ENCODE measurements at regions not wholly inside any gene's neighbourhood (a gene's known extent, or its start where the extent isn't known, plus 50 kb on each side); places are given as distances from the start of the nearest gene placed in this dataset.
A peak's percentile ranks its signal among the peaks of the same experiment; 100 is the strongest.

DNA sequence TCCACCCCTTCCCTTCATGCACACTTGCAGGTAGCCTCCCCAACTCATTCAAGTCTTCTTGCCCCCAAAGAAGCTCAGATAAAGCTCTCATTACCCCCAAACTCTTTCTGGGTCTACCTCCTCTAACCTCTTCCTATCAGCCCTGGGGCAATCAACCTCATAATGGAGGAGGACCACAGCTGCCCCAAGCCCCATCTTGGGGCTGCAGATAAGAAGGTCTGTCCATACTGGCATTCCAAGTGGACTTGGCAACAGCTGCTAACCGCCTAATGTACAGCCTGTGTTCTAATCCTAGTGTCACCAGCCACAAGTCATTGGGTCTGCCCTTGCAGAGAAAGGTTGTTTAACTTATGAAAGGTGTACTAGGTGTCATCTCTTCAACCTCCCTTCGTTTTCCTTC lies 107.4 kb upstream of the ADGRF1 start:
- DNase-seq = no peak

GRCh38 chr6:47149066-47149465 lies 106.9 kb upstream of the ADGRF1 start:
- no peak for DNase-seq

DNA sequence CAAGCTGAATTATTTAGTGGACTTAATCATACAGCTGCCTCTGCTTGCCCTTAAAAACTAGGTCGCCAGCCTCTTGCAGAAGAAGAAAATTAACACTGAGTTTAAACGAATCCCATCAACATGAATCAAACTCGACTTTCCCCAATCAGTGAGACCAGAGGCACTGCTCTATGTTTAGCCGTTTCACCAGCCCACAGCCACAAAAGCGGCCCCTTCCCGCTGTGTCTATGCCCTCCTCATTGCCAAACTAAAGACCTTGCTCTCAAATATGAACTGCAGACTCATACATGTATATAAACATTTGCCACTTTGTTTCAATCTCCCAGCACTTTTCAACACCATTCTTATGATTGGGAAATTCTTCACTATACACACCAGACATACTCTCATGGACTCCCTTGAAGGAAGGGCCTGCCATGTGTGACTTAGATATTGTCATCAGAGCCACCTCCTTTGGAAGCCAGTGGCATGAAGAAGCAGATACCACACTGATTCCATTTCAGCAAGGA lies 105.8 kb upstream of the ADGRF1 start:
- DNase-seq = no peak

GRCh38 chr6:47147175-47147727 lies 105.1 kb upstream of the ADGRF1 start:
- DNase-seq = no peak

DNA sequence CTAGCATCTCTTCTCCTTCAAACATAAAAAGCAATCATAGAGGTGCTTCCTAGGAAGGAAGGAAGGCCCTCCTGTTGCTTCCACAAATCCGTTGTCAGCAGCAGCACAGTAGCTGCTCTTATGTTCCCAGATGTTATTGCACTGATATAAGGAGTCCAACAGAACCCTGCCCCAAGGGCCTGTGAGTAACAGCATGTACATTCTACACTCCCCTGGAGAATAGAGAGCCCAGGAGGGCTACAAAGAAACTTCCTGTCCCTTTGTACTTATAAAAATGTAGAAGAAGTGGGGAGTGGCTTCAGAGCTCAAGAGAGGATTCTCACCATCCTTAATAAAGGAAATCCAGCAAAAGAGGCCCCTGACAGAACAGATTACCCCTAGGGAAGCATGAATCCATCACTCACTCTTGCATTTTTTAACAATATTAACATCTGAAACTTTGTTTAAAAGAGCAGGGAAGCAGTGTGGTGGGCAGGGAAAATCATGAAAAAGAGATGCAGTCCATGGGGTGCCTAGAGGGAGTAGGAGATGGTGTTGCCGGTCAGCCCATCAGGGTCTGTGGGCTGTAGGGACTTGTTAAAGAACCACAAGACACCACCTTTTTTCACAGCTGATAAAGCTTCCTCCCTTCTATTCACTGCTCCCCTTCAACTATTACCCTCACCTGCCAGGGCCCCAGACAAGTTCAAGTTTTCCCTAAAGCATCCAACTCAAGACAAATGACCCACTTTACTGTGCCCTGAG lies 104.5 kb upstream of the ADGRF1 start:
- no peak for DNase-seq

DNA sequence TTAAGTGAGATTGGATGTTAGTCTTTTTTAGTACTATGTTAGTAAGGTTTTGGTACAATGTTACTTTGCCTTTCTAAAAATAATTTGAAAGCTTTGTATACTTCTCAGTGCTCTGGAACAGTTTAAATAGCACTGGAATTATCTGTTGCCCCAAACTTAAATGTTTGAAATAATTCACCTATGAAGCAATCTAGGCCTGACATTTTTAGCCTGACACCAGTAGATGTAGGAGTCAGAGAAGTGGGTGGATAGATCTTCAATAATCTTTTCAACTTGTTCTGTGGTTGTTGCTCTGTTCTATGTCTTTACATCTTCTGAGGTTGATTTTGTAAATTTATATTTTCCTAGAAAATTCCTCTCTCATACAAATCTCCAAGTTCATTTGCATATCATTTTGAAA lies 103.1 kb upstream of the ADGRF1 start:
- no peak for DNase-seq

DNA sequence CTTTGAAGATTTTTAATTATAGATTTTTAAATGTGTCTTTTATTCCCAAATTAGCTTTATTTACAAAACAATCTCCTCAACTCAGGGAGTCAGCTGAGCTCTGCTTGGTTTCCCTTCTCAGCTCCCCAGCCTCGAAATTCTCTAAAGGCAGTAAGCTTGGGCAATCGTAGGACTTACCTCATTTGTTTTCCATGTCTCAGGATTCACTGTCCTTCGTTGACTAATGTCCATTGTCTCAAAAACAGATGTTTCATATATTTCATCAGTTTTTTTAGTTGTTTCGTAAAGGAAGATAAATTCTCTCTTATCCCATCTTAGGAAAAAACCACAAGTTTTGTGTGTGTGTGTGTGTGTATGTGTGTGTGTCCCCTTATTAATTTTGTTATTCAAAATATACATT lies 102.2 kb upstream of the ADGRF1 start:
- no peak for DNase-seq

GRCh38 chr6:47141963-47142362 lies 99.8 kb upstream of the ADGRF1 start:
- DNase-seq = no peak

DNA sequence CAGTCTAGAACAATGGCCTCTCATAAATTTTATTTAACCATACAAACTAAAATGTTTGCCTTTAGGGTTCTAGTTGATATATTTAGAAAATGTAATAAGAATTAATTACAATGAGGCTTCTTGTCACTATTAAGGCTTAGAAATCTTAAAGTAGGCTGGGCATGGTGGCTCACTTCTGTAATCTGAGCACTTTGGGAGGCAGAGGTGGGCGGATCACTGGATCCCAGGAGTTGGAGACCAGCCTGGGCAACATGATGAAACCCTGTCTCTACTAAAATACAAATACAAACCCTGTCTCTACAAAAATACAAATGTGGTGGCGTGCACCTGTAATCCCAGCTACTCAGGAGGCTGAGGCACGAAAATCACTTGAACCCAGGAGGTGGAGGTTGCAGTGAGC lies 99.0 kb upstream of the ADGRF1 start:
- DNase-seq = no peak

DNA sequence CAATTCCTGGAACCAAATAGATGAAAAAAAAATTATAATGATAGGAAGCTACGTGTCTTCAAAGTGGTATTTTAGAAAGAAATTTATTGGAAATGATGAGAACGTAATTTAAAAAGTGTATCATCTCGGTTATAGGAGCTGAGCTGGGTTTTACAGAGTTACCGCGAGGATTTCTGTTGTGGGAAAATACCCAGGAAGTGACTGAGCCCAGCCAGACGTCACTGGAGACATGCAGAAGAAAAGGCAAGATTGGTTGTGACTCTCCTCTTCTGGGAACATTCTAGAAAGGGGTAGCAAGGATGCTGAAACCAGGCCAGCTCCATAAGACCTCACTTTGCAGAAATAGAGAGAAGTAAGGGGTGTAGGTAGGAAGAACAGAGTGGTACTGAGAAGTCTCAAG lies 95.9 kb upstream of the ADGRF1 start:
- DNase-seq = no peak

DNA sequence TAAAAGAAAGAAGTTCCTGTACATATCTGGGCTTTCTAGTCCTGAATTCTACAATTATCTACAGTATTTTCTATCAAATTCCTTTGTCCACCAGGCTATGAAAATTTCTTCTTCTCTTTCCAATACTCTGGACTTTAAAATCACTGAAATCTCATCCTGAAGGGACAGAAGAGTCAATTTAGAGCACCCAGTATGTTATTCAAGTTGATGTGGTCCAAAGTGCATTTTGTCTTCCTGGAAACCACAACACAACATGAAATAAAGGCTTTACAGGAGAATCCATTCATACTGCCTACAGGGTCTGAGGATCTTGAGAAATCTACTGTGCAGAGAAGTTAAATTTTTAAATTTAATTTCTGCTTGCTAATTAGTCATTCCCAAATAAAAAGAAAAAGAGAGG lies 94.9 kb upstream of the ADGRF1 start:
- no peak for DNase-seq

- no peak for DNase-seq
Measured at GRCh38 chr6:47135772-47136171, 93.6 kb upstream of the ADGRF1 start.

DNA sequence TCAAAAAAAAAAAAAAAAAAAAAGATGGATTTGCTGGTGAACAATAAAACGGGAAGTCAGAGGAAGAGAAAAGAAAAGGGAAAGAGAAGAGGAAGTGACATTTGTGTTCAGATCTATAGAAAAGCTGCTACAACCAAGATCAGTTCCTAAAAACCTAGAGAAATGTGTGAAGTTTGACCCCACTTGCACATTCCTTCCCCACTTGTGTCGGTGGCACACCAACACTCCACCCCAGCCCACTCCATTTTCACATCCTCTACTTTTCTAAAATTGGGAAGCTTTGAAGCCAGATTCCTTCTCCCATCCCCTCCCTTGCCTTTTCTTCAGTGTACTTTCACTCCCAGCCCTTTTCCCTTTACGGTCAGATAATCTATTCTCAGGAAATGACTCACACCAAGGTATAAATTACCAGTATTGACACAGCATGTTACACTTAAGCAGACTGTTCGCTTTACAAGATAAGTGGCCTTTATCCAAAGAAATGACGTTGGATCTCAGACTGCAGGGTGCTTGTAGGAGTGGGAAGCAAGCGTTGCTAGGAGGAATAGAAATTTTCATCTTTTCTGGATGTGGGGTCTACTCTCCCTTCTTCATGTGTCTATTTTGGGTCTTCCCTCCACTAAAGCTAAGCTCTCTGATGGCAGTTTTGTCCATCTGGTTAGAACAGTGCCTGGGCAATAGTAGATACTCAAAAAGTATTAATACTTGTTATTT lies 92.5 kb upstream of the ADGRF1 start:
- no peak for DNase-seq

- no peak for DNase-seq
Measured at GRCh38 chr6:47133230-47134000, 91.3 kb upstream of the ADGRF1 start.

GRCh38 chr6:47132724-47133123 lies 90.6 kb upstream of the ADGRF1 start:
- no peak for DNase-seq

DNA sequence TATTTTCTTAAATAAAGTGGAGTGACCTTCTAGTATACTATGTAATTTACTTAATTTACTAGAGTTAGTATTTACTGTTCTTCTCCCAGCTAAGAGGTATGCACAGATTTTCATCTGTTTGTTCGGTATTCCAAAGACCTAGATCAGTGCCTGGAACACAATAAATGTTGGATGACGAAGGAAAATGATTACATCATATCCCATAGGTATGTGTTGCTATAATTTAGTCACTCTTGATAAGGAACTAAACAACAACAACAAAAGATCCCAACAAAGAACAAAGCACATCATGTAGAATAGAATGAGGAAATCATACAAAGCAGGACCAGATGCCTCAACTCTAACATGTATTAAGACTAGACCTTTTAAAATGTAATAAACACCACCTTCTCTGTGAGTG lies 89.6 kb upstream of the ADGRF1 start:
- no peak for DNase-seq

- DNase-seq = no peak
Measured at GRCh38 chr6:47130086-47130485, 88.0 kb upstream of the ADGRF1 start.

DNA sequence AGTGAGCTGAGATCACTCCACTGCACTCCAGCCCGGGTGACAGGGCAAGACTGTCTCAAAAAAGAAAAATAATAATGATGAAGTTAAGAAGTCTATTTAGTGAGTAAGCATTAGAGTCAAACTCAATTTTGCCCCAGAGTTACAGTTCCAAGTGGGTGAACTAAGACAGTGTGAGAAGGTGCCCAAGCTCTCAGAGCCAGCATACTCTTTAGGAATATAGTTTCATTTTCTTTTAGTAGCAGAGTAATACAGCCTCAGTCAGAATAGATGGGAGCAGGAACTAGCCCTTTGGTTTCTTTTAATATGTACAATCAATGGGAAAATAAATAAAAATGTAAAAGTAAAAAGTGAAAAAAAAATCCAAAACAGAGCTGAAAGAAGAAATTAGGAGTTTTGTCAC lies 87.0 kb upstream of the ADGRF1 start:
- DNase-seq = no peak

DNA sequence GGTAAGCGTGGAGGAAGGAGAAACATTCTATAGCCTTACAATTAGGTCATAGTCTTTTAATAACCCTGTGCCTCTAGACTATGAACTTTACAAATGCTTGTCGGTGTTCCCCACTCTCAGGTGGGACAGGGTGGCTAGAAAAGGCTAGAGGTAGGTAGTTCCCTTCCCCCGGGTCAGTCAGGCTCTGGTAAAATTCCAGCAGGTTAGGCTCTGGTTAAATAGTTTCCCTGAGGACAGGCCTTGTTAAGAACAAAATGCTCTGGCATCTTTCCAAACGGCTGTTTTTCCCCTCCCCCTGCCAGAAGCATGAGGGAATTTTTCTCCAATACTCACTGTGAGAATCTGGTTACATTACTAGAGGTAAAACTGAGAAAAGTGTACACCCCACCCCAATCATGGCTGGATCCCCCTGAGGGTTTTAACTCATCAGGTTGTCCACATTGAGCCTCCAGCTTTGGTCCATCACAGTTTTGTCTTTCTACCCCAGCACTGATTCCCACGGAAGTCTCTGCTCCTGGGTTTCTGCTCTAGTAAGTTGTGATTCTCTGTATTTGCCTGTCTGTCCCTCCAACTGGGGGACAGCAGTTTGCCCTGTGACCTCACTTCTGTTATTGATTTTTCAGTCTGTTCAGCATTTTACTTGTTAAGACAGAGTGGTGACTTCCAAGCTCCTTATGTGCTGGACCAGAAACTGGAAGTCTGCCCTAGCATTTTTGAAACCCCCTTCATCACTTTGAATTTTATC lies 84.7 kb upstream of the ADGRF1 start:
- DNase-seq = peak; percentile 6

DNA sequence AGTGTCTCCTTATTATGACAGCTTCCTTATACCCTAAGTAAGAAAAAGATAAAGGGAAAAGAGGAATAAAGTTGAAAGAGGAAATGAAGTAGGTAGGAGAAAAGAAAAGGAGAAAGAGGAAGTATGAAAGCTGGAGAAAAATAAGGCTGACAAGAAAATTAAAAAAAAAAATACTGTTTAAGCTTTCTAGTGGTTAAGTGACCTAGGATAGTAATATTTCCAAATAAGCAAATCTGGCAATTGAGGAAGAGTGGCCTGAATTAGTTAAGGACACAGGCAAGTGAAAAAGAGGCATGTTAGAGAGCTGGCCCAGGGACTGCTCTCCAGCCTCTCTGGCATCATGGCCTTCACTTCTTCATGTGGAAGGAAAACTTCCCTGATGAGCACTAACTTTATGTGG lies 76.5 kb upstream of the ADGRF1 start:
- no peak for DNase-seq

DNA sequence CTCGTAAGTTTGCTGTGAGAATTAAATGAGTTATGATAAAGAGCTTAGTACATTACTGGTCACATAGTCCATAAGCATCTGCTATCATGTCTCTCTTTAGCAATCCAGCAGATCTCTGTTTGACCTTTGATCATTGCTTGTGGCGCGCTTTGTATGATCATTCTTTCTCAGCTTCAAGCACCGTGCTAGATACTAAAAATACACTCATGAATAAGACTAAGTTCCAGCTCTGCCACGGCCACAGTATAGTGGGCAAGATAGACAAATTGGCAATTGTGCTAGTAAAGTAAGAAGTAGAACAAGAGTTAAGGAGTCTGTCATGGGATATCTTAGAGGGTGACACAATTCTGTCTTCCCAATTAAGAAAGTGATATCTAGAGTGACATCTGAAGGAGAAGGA lies 75.2 kb upstream of the ADGRF1 start:
- DNase-seq = no peak

GRCh38 chr6:47116606-47117005 lies 74.5 kb upstream of the ADGRF1 start:
- DNase-seq = no peak

Measured in skin of body (tissue), 1 donor.